Progenitor cell of endocrine pancreas (in vitro differentiated cells): ENCODE measurements at regions not wholly inside any gene's neighbourhood (a gene's known extent, or its start where the extent isn't known, plus 50 kb on each side); places are given as distances from the start of the nearest gene placed in this dataset.

Experiments used
- DNase-seq: peaks from one replicate; pipeline ENCODE4 v3.0.0; 2021; ENCODE audit warnings: low spot score; ENCODE audit not compliant: unreplicated experiment
- H3K27ac Mint-ChIP-seq: 2 replicates; pipeline ENCODE4 v1.8.0; 2021; ENCODE audit warnings: mild to moderate bottlenecking, moderate library complexity, mixed read lengths
- H3K27me3 Mint-ChIP-seq: 2 replicates; pipeline ENCODE4 v1.8.0; 2021; ENCODE audit warnings: mixed read lengths
- H3K36me3 Mint-ChIP-seq: 2 replicates; pipeline ENCODE4 v1.8.0; 2022; ENCODE audit warnings: mixed read lengths; ENCODE audit not compliant: insufficient read depth
- H3K4me1 Mint-ChIP-seq: 2 replicates; pipeline ENCODE4 v1.8.0; 2021; ENCODE audit warnings: low read depth, mixed read lengths
- H3K4me3 Mint-ChIP-seq: 2 replicates; pipeline ENCODE4 v1.8.0; 2021; ENCODE audit warnings: low read depth, mild to moderate bottlenecking, moderate library complexity, mixed read lengths
- H3K9me3 Mint-ChIP-seq: 2 replicates; pipeline ENCODE4 v1.8.0; 2021; ENCODE audit warnings: low read depth, mixed read lengths
- TF ChIP-seq, protein P1 (sequence below): fragments of 200-600 bp; sonication (generic); IDR thresholded peaks from one replicate; pipeline ENCODE4 v1.5.0; 2021; ENCODE audit warnings: antibody characterized with exemption, mild to moderate bottlenecking; ENCODE audit not compliant: unreplicated experiment

- Mint-ChIP-seq H3K9me3 (no peaks in the 10 kb centered on the region), H3K4me1 (peaks cover 10% of the 10 kb centered on the region), H3K4me3 (no peak overlapping the region), H3K27me3 (peaks cover 34% of the 10 kb centered on the region), H3K36me3 (no peaks in the 10 kb centered on the region), H3K27ac (no peak overlapping the region)
- TF ChIP-seq, protein P1, sequence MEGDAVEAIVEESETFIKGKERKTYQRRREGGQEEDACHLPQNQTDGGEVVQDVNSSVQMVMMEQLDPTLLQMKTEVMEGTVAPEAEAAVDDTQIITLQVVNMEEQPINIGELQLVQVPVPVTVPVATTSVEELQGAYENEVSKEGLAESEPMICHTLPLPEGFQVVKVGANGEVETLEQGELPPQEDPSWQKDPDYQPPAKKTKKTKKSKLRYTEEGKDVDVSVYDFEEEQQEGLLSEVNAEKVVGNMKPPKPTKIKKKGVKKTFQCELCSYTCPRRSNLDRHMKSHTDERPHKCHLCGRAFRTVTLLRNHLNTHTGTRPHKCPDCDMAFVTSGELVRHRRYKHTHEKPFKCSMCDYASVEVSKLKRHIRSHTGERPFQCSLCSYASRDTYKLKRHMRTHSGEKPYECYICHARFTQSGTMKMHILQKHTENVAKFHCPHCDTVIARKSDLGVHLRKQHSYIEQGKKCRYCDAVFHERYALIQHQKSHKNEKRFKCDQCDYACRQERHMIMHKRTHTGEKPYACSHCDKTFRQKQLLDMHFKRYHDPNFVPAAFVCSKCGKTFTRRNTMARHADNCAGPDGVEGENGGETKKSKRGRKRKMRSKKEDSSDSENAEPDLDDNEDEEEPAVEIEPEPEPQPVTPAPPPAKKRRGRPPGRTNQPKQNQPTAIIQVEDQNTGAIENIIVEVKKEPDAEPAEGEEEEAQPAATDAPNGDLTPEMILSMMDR, result no peak
- DNase-seq, result no peak
Observed at GRCh38 chr3:22485954-22486353, 717.2 kb upstream of the UBE2E2 start.

DNA sequence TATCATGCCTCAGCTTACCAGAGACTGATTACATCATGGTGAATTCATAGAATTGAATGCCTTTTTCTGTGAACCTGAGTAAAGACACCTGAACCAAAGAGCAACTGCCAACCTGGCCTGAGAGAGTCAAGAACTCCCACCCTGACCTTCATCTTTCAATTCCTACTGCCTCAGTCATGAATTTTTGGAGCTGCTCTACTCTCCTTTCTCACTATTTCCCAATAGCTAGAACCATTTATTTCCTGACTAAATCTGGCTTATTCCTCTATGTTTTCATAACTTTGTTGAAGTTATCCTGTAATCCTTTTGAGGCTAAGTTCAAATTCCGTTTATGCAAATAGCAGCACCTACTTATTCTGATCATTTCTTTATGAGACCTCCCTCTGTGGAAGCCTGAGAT, 712.4 kb upstream of the UBE2E2 start:
- no peak overlapping the region for H3K27ac Mint-ChIP-seq
- TF ChIP-seq, protein P1, result no peak
- no peaks in the 10 kb centered on the region for H3K36me3 Mint-ChIP-seq
- H3K4me3 Mint-ChIP-seq, result no peak overlapping the region
- H3K27me3 Mint-ChIP-seq, result peaks cover 25% of the 10 kb centered on the region
- DNase-seq, result no peak
- H3K9me3 Mint-ChIP-seq, result no peaks in the 10 kb centered on the region
- peaks cover 10% of the 10 kb centered on the region for H3K4me1 Mint-ChIP-seq

GRCh38 chr3:22491344-22491743, 711.8 kb upstream of the UBE2E2 start:
- TF ChIP-seq, protein P1, result no peak
- Mint-ChIP-seq H3K27ac (no peak overlapping the region), H3K27me3 (peaks cover 21% of the 10 kb centered on the region), H3K36me3 (no peaks in the 10 kb centered on the region), H3K9me3 (no peaks in the 10 kb centered on the region), H3K4me3 (no peak overlapping the region), H3K4me1 (peaks cover 13% of the 10 kb centered on the region)
- no peak for DNase-seq

DNA sequence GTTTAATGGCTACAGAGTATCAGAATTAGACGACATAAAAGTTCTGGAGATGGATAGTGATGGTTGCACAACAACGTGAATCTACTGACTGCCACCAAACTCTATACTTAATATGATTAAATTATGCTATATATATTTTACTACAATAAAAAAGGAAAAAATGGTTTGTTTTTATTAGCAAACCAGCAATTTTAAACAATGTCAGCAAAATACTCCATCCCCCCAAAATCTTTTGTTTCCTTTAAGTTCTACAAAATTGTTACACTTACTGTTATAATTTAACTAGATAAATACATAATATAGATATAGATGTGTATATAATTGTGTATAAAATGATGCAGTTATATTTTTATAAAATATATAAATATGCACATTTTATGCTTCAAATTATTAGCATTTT, 710.8 kb upstream of the UBE2E2 start:
- no peak for DNase-seq
- TF ChIP-seq, protein P1, result no peak
- Mint-ChIP-seq H3K27me3 (peaks cover 17% of the 10 kb centered on the region), H3K4me1 (peaks cover 13% of the 10 kb centered on the region), H3K36me3 (no peaks in the 10 kb centered on the region), H3K9me3 (no peaks in the 10 kb centered on the region), H3K27ac (no peak overlapping the region), H3K4me3 (no peak overlapping the region)

DNA sequence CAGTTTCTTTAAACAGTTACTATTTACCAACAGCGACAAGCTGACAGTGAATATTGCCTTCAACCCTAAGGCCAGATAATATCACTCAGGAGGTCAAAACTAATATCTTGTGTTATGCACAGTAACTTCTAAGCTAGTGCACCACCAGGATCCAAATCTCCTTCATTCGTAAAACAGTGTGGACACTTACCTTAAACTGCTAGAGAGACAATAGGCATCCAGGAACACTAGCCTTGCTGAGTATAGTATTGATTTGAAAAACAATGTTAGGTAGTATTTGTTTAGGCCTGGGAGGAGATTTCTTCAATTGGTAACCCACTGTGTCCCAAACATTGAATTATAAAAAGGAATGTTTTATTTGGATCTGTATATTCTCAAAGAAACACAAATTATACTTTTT, 707.9 kb upstream of the UBE2E2 start:
- Mint-ChIP-seq H3K36me3 (no peaks in the 10 kb centered on the region), H3K27ac (no peak overlapping the region)
- no peak for DNase-seq

More for the DNA sequence above, 707.9 kb upstream of the UBE2E2 start:
- Mint-ChIP-seq H3K4me1 (peaks cover 8% of the 10 kb centered on the region), H3K27me3 (peaks cover 15% of the 10 kb centered on the region), H3K4me3 (no peak overlapping the region), H3K9me3 (no peaks in the 10 kb centered on the region)
- TF ChIP-seq, protein P1, result no peak
